Endothelial cell of umbilical vein (primary cell): ENCODE measurements at regions not wholly inside any gene's neighbourhood (a gene's known extent, or its start where the extent isn't known, plus 50 kb on each side); places are given as distances from the start of the nearest gene placed in this dataset.

Source experiments
- JUN ChIP-seq: IDR thresholded peaks from 2 replicates; pipeline ENCODE4 v1.6.1; 2011; ENCODE audit warnings: borderline replicate concordance, low read depth; ENCODE audit not compliant: insufficient read length, insufficient read depth
- POLR2AphosphoS5 ChIP-seq: IDR thresholded peaks from 2 replicates; pipeline ENCODE4 v1.6.1; 2012; ENCODE audit warnings: low read depth, mild to moderate bottlenecking, control low read depth, low read length, moderate library complexity; ENCODE audit not compliant: insufficient read depth
- TF ChIP-seq, protein P1 (sequence below), 2 donors: IDR thresholded peaks; 1 replicate in 1 of 2; 2 replicates in 1 of 2; pipeline ENCODE4 v1.5.1; 2011; ENCODE audit warnings: low read length in 2 of 2, mild to moderate bottlenecking in 2 of 2, moderate library complexity in 2 of 2, control low read depth in 1 of 2, inconsistent platforms in 1 of 2, low read depth in 1 of 2; ENCODE audit not compliant: insufficient read depth in 1 of 2; ENCODE audit errors: extremely low read depth in 1 of 2

DNA sequence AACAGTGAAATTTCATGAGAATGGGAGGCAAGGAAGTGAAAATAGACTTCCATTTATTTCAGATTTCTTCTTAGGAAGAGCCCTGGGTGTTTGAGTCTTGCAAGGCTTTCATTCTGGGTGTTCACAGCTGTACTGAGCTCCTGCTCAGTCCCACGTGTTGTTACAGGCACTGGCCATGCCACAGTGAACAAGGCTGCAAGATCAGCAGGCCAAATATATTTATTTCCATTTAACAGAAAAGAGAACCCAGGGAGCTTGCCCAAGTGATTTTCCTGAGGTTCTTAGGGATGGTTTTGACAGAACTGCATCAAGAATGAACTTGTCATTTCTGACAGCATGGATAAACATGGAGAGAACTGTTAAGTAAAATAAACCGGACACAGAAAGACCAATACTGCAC is 54.5 kb upstream of the CD36 start:
- TF ChIP-seq, protein P1, sequence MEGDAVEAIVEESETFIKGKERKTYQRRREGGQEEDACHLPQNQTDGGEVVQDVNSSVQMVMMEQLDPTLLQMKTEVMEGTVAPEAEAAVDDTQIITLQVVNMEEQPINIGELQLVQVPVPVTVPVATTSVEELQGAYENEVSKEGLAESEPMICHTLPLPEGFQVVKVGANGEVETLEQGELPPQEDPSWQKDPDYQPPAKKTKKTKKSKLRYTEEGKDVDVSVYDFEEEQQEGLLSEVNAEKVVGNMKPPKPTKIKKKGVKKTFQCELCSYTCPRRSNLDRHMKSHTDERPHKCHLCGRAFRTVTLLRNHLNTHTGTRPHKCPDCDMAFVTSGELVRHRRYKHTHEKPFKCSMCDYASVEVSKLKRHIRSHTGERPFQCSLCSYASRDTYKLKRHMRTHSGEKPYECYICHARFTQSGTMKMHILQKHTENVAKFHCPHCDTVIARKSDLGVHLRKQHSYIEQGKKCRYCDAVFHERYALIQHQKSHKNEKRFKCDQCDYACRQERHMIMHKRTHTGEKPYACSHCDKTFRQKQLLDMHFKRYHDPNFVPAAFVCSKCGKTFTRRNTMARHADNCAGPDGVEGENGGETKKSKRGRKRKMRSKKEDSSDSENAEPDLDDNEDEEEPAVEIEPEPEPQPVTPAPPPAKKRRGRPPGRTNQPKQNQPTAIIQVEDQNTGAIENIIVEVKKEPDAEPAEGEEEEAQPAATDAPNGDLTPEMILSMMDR (IDR thresholded peaks at IDR 0.05; ENCODE audit: extremely low read depth in 1 of 2, insufficient read depth in 1 of 2, low read depth in 1 of 2, low read length in 2 of 2) = no peak
- TF ChIP-seq JUN (no peak), POLR2AphosphoS5 (no peak)
